ENCODE measurements at regions not wholly inside any gene's neighbourhood (a gene's known extent, or its start where the extent isn't known, plus 50 kb on each side); places are given as distances from the start of the nearest gene placed in this dataset.
"Not testable (repeated sequence)": the region's sequence is repeated elsewhere in the genome, so short reads cannot be mapped to it uniquely, and the experiment has no call there.

GRCh38 chr3:191919491-191920026, 458.6 kb downstream of the PYDC2 start:
- no peak for TF ChIP-seq POLR2A (IDR thresholded peaks at IDR 0.05)
- TF ChIP-seq, protein P1, sequence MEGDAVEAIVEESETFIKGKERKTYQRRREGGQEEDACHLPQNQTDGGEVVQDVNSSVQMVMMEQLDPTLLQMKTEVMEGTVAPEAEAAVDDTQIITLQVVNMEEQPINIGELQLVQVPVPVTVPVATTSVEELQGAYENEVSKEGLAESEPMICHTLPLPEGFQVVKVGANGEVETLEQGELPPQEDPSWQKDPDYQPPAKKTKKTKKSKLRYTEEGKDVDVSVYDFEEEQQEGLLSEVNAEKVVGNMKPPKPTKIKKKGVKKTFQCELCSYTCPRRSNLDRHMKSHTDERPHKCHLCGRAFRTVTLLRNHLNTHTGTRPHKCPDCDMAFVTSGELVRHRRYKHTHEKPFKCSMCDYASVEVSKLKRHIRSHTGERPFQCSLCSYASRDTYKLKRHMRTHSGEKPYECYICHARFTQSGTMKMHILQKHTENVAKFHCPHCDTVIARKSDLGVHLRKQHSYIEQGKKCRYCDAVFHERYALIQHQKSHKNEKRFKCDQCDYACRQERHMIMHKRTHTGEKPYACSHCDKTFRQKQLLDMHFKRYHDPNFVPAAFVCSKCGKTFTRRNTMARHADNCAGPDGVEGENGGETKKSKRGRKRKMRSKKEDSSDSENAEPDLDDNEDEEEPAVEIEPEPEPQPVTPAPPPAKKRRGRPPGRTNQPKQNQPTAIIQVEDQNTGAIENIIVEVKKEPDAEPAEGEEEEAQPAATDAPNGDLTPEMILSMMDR (IDR thresholded peaks at IDR 0.05): no peak
- WGBS, 2 donors: 67 to 68% methylated on average over 3 of the region's 3 CpGs

DNA sequence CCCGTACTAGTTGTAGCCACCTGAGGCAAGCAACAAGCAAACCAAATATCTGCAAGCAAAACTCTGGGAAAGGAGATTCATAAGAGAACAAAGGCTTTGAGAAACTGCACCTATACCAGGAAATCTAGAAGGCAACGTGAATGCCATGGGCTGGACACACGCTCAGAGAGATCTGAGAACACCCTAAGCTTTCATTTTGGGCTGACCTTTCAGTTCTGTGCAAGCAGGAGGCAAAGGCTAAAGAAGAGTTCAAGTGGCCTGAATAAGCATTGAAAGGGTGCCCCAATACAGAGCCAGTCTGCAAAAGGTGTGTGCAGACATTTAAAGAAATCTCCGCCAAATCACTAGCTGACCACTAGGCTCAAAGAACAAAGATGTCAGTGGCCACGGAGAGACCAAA, 461.6 kb downstream of the PYDC2 start:
- no peaks in the 10 kb centered on the region for H3K36me3 ChIP-seq (ENCODE audit: low read depth, missing control alignments)
- no peaks in the 10 kb centered on the region for H3K4me1 ChIP-seq
- no peak for DNase-seq
- WGBS, 2 donors: 83 to 87% methylated on average over 5 of the region's 5 CpGs
- TF ChIP-seq, protein P1 (IDR thresholded peaks at IDR 0.05): no peak
- TF ChIP-seq POLR2A (IDR thresholded peaks at IDR 0.05): no peak
- no peaks in the 10 kb centered on the region for H3K9me3 ChIP-seq
- H3K27ac ChIP-seq: no peak overlapping the region
- no peaks in the 10 kb centered on the region for H3K27me3 ChIP-seq
- no peak overlapping the region for H3K4me3 ChIP-seq
- intact Hi-C loops (cut with DNase I; ENCODE audit: low total_unique reads): no loop called here

More at GRCh38 chr3:191919491-191920026, 458.6 kb downstream of the PYDC2 start:
- no peak for DNase-seq
- H3K4me1 ChIP-seq: no peaks in the 10 kb centered on the region
- H3K9me3 ChIP-seq: no peaks in the 10 kb centered on the region
- no peak overlapping the region for H3K27ac ChIP-seq
- H3K4me3 ChIP-seq: no peak overlapping the region
- no peaks in the 10 kb centered on the region for H3K27me3 ChIP-seq
- no peaks in the 10 kb centered on the region for H3K36me3 ChIP-seq (ENCODE audit: low read depth, missing control alignments)
- intact Hi-C loops (cut with DNase I; ENCODE audit: low total_unique reads): no loop called here

DNA sequence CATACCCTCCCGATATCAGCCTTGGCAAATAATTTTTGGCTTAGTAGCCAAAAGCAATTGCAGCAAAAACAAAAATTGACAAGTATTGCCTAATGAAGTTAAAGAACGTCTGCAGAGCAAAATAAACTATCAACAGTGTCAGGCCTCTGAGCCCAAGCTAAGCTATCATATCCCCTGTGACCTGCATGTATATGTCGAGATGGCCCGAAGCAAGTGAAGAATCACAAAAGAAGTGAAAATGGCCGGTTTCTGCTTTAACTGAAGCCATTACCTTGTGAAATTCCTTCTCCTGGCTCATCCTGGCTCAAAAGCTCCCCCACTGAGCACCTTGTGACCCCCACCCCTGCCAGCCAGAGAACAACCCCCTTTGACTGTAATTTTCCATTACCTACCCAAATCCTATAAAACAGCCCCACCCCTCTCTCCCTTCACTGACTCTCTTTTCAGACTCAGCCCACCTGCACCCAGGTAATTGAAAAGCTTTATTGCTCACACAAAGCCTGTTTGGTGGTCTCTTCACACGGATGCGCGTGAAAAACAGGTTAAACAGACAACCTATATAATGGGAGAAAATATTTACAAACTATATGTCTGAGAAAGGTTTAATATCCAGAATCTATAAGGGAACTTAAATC, 466.3 kb downstream of the PYDC2 start:
- H3K4me3 ChIP-seq; H3K27me3 ChIP-seq; H3K9me3 ChIP-seq; H3K36me3 ChIP-seq (ENCODE audit: low read depth, missing control alignments); intact Hi-C loops (cut with DNase I; ENCODE audit: low total_unique reads); H3K4me1 ChIP-seq; H3K27ac ChIP-seq; DNase-seq: not testable (repeated sequence)
- 87 to 90% methylated on average over 8 of the region's 8 CpGs for WGBS, 2 donors

- intact Hi-C loops (cut with DNase I; ENCODE audit: low total_unique reads); H3K9me3 ChIP-seq; DNase-seq; H3K27ac ChIP-seq; H3K4me1 ChIP-seq; H3K27me3 ChIP-seq; H3K36me3 ChIP-seq (ENCODE audit: low read depth, missing control alignments); H3K4me3 ChIP-seq: not testable (repeated sequence)
- 86 to 90% methylated on average over 6 of the region's 6 CpGs for WGBS, 2 donors
These were observed 467.0 kb downstream of the PYDC2 start for GRCh38 chr3:191927998-191928397.

GRCh38 chr3:191944835-191945234, 483.9 kb downstream of the PYDC2 start:
- Histone ChIP-seq H3K9me3 (no peaks in the 10 kb centered on the region), H3K27ac (no peak overlapping the region), H3K36me3 (ENCODE audit: low read depth, missing control alignments) (no peaks in the 10 kb centered on the region), H3K4me1 (no peaks in the 10 kb centered on the region), H3K27me3 (no peaks in the 10 kb centered on the region), H3K4me3 (no peak overlapping the region)
- TF ChIP-seq, protein P1 (IDR thresholded peaks at IDR 0.05): no peak
- TF ChIP-seq POLR2A (IDR thresholded peaks at IDR 0.05): no peak
- intact Hi-C loops (cut with DNase I; ENCODE audit: low total_unique reads): no loop called here
- DNase-seq: no peak
- WGBS, 2 donors: 90 to 96% methylated on average over 3 of the region's 3 CpGs

DNA sequence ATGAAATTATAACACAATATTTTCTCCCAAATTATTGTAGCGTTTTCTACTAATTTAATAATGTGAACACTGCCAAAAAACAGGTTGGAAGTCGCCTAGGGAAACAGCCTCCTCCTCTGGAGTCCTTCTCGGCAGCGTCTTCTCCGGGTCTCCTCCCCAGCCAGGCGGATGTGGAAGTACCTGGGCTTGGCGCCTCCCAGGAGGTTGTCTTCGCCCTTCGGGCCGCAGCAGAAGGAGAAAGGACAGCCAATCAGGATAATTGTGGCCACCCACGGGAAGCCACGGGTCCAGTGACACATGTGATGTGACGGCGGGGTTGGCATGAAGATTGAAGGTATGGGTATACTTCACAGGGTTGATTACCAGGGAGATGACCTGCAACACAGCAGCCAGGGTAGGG, 491.2 kb downstream of the PYDC2 start:
- H3K36me3 ChIP-seq (ENCODE audit: low read depth, missing control alignments): no peaks in the 10 kb centered on the region
- peak overlapping the region in 1 of 2 donors; percentile 6 for H3K4me3 ChIP-seq
- no peaks in the 10 kb centered on the region for H3K9me3 ChIP-seq
- no peak for DNase-seq
- H3K27me3 ChIP-seq: no peaks in the 10 kb centered on the region
- H3K27ac ChIP-seq: no peak overlapping the region
- intact Hi-C loops (cut with DNase I; ENCODE audit: low total_unique reads): no loop called here
- H3K4me1 ChIP-seq: no peaks in the 10 kb centered on the region
- no peak for TF ChIP-seq POLR2A (IDR thresholded peaks at IDR 0.05)
- TF ChIP-seq, protein P1 (IDR thresholded peaks at IDR 0.05): no peak
- 68 to 82% methylated on average over 13 to 14 of the region's 14 CpGs for WGBS, 2 donors
